Upper lobe of left lung (tissue), 4 donors: ENCODE measurements at regions not wholly inside any gene's neighbourhood (a gene's known extent, or its start where the extent isn't known, plus 50 kb on each side); places are given as distances from the start of the nearest gene placed in this dataset.

Experiments used
- POLR2A ChIP-seq, 4 donors: fragments of 450-650 bp; IDR thresholded peaks; one replicate each; pipeline ENCODE4 v1.5.1; 2016 to 2017; ENCODE audit warnings: antibody characterized with exemption in 4 of 4, mild to moderate bottlenecking in 2 of 4
- TF ChIP-seq, protein P1 (sequence below), 6 experiments: fragments of 450-650 bp in 4 of 6; fragments of 200-600 bp in 2 of 6; sonication (generic) in 2 of 6; IDR thresholded peaks; one replicate each; pipeline ENCODE4 v1.5.1; 2016 to 2019; ENCODE audit warnings: antibody characterized with exemption in 6 of 6

DNA sequence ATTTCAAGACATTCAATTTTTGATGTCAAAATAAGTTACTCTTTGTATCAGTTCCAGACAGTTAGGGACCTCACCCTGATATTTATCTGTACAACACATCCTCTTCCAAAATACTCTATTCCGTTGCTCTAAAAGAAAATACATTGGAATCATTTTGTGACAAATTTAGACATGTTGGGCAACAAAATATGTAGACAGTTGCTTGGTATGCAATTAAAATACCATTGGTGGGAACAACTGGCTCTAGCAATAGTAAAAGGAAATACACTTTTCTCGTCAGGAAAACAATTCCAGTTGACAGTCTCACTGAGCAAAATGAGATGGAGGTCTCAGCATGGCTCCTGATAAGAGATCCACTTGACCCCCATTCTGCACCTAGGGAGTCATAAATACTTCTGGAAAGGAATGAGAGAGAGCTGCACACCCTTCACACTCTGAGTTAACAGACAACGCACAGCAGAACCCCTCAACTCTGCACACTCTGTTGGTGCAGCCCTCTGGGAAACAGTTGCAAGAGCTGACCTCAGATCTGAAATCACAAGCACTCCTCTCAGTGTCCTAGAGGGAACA, 171.3 kb upstream of the NT5E start:
- TF ChIP-seq, protein P1, sequence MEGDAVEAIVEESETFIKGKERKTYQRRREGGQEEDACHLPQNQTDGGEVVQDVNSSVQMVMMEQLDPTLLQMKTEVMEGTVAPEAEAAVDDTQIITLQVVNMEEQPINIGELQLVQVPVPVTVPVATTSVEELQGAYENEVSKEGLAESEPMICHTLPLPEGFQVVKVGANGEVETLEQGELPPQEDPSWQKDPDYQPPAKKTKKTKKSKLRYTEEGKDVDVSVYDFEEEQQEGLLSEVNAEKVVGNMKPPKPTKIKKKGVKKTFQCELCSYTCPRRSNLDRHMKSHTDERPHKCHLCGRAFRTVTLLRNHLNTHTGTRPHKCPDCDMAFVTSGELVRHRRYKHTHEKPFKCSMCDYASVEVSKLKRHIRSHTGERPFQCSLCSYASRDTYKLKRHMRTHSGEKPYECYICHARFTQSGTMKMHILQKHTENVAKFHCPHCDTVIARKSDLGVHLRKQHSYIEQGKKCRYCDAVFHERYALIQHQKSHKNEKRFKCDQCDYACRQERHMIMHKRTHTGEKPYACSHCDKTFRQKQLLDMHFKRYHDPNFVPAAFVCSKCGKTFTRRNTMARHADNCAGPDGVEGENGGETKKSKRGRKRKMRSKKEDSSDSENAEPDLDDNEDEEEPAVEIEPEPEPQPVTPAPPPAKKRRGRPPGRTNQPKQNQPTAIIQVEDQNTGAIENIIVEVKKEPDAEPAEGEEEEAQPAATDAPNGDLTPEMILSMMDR (IDR thresholded peaks at IDR 0.05): no peak
- no peak for TF ChIP-seq POLR2A (IDR thresholded peaks at IDR 0.05)
